Endothelial cell of umbilical vein (primary cell): ENCODE measurements at regions not wholly inside any gene's neighbourhood (a gene's known extent, or its start where the extent isn't known, plus 50 kb on each side); places are given as distances from the start of the nearest gene placed in this dataset.

Source experiments
- CTCF ChIP-seq, 2 donors: IDR thresholded peaks; 1 replicate in 1 of 2; 2 replicates in 1 of 2; pipeline ENCODE4 v1.5.1; 2011; ENCODE audit warnings: low read length in 2 of 2, mild to moderate bottlenecking in 2 of 2, moderate library complexity in 2 of 2, control low read depth in 1 of 2, inconsistent platforms in 1 of 2, low read depth in 1 of 2; ENCODE audit not compliant: insufficient read depth in 1 of 2; ENCODE audit errors: extremely low read depth in 1 of 2
- EZH2 ChIP-seq: IDR thresholded peaks from 2 replicates; pipeline ENCODE4 v1.6.1; 2012; ENCODE audit warnings: borderline replicate concordance, low read depth, mild to moderate bottlenecking, moderate library complexity, low read length, inconsistent platforms; ENCODE audit not compliant: severe bottlenecking
- MYC ChIP-seq: IDR thresholded peaks from one replicate; pipeline ENCODE4 v1.6.1; 2011; ENCODE audit warnings: mild to moderate bottlenecking, low read depth, low read length
- POLR2A ChIP-seq: IDR thresholded peaks from 2 replicates; pipeline ENCODE4 v1.6.1; 2012; ENCODE audit warnings: low read depth, mild to moderate bottlenecking, control low read depth, low read length
- POLR2AphosphoS5 ChIP-seq: IDR thresholded peaks from 2 replicates; pipeline ENCODE4 v1.6.1; 2012; ENCODE audit warnings: low read depth, mild to moderate bottlenecking, control low read depth, low read length, moderate library complexity; ENCODE audit not compliant: insufficient read depth

GRCh38 chr16:8062677-8063076, 527.6 kb downstream of the TMEM114 start:
- TF ChIP-seq CTCF (IDR thresholded peaks at IDR 0.05; ENCODE audit: extremely low read depth in 1 of 2, insufficient read depth in 1 of 2, low read depth in 1 of 2, low read length in 2 of 2) (no peak), EZH2 (no peak), POLR2AphosphoS5 (no peak), MYC (no peak), POLR2A (no peak)
